WTC11 (cell line): ENCODE measurements at regions not wholly inside any gene's neighbourhood (a gene's known extent, or its start where the extent isn't known, plus 50 kb on each side); places are given as distances from the start of the nearest gene placed in this dataset.

Experiments
- ATAC-seq: fragments of 200-7000 bp; cut with Tn5 transposase; 2 replicates; pipeline ENCODE4 v1.10.0; 2021; ENCODE audit warnings: mild to moderate bottlenecking, moderate library complexity
- CTCF ChIA-PET: fragments of 300-600 bp; sonication (Branson Sonifier 250); formaldehyde crosslinking; loops from one replicate; lab custom pipeline; 2021; ENCODE audit warnings: antibody characterized with exemption; lab: Charles Lee
- POLR2A ChIA-PET: fragments of 350-600 bp; sonication (Branson Sonifier 250); formaldehyde crosslinking; loops from one replicate; lab custom pipeline; 2021; ENCODE audit warnings: antibody characterized with exemption; lab: Charles Lee
- DNase-seq: peaks from one replicate; pipeline ENCODE4 v3.0.0; 2021; ENCODE audit warnings: low spot score
- H3K27ac Mint-ChIP-seq: 2 replicates; pipeline ENCODE4 v1.8.0; 2021; ENCODE audit warnings: mixed read lengths
- H3K27me3 Mint-ChIP-seq: 2 replicates; pipeline ENCODE4 v1.8.0; 2021; ENCODE audit warnings: low read depth, mild to moderate bottlenecking, moderate library complexity, mixed read lengths
- H3K36me3 Mint-ChIP-seq: 2 replicates; pipeline ENCODE4 v1.8.0; 2021; ENCODE audit warnings: mixed read lengths
- H3K4me1 Mint-ChIP-seq: 2 replicates; pipeline ENCODE4 v1.8.0; 2022; ENCODE audit warnings: mixed read lengths
- H3K4me3 Mint-ChIP-seq: 2 replicates; pipeline ENCODE4 v1.8.0; 2021; ENCODE audit warnings: mild to moderate bottlenecking, moderate library complexity, mixed read lengths
- H3K9me3 Mint-ChIP-seq: 2 replicates; pipeline ENCODE4 v1.8.0; 2021; ENCODE audit warnings: mixed read lengths
- ATF1 ChIP-seq: sonication (generic); formaldehyde crosslinking; IDR thresholded peaks from 2 replicates; pipeline ENCODE4 v1.8.1; 2023; ENCODE audit warnings: mild to moderate bottlenecking, moderate library complexity, missing genetic modification reagents
- CBFB ChIP-seq: sonication (generic); formaldehyde crosslinking; IDR thresholded peaks from 2 replicates; pipeline ENCODE4 v1.8.1; 2022; ENCODE audit warnings: mild to moderate bottlenecking, low read depth, missing genetic modification reagents
- EMX1 ChIP-seq: fragments of 250-450 bp; sonication (Bioruptor Pico); IDR thresholded peaks from 2 replicates; pipeline ENCODE4 v1.8.0; 2021; ENCODE audit warnings: mild to moderate bottlenecking
- FOXP1 ChIP-seq: sonication (generic); formaldehyde crosslinking; IDR thresholded peaks from 2 replicates; pipeline ENCODE4 v1.8.0; 2022; ENCODE audit warnings: missing genetic modification reagents, mild to moderate bottlenecking, moderate library complexity, borderline replicate concordance
- HMGA2 ChIP-seq: fragments of 250-450 bp; sonication (Bioruptor Pico); IDR thresholded peaks from 2 replicates; pipeline ENCODE4 v1.4.0; 2021; ENCODE audit warnings: mild to moderate bottlenecking, moderate library complexity
- JUN ChIP-seq: sonication (generic); formaldehyde crosslinking; IDR thresholded peaks from 2 replicates; pipeline ENCODE4 v1.8.0; 2023; ENCODE audit warnings: mild to moderate bottlenecking, missing genetic modification reagents
- NFATC4 ChIP-seq: fragments of 250-450 bp; sonication (Bioruptor Pico); IDR thresholded peaks from 2 replicates; pipeline ENCODE4 v1.9.0; 2021; ENCODE audit warnings: mild to moderate bottlenecking
- NFE2L1 ChIP-seq: sonication (generic); formaldehyde crosslinking; IDR thresholded peaks from 2 replicates; pipeline ENCODE4 v1.8.1; 2023; ENCODE audit warnings: missing genetic modification reagents
- NFYB ChIP-seq: sonication (generic); formaldehyde crosslinking; conservative IDR thresholded peaks from 2 replicates; pipeline ENCODE4 v1.8.0; 2022; ENCODE audit warnings: low read depth, missing genetic modification reagents
- NR1H2 ChIP-seq: sonication (generic); formaldehyde crosslinking; IDR thresholded peaks from 2 replicates; pipeline ENCODE4 v1.9.0; 2021; ENCODE audit warnings: mild to moderate bottlenecking, moderate library complexity, missing genetic modification reagents
- PRRX2 ChIP-seq: fragments of 250-450 bp; sonication (Bioruptor Pico); IDR thresholded peaks from 2 replicates; pipeline ENCODE4 v1.8.0; 2021; ENCODE audit warnings: mild to moderate bottlenecking
- RELA ChIP-seq: sonication (generic); formaldehyde crosslinking; IDR thresholded peaks from 2 replicates; pipeline ENCODE4 v1.8.1; 2022; ENCODE audit warnings: missing genetic modification reagents, mild to moderate bottlenecking, borderline replicate concordance
- SOX15 ChIP-seq: fragments of 250-450 bp; sonication (Bioruptor Pico); IDR thresholded peaks from 2 replicates; pipeline ENCODE4 v1.9.0; 2021; ENCODE audit warnings: mild to moderate bottlenecking
- ZBTB21 ChIP-seq: sonication (generic); formaldehyde crosslinking; IDR thresholded peaks from 2 replicates; pipeline ENCODE4 v1.8.1; 2023; ENCODE audit warnings: mild to moderate bottlenecking, missing genetic modification reagents, borderline replicate concordance
- ZNF138 ChIP-seq: sonication (generic); formaldehyde crosslinking; conservative IDR thresholded peaks from 2 replicates; pipeline ENCODE4 v1.8.1; 2022; ENCODE audit warnings: mild to moderate bottlenecking, moderate library complexity, missing genetic modification reagents
- ZNF219 ChIP-seq: sonication (generic); formaldehyde crosslinking; IDR thresholded peaks from 2 replicates; pipeline ENCODE4 v1.8.0; 2023; ENCODE audit warnings: missing genetic modification reagents, mild to moderate bottlenecking, borderline replicate concordance
- ZNF232 ChIP-seq: sonication (generic); formaldehyde crosslinking; IDR thresholded peaks from 2 replicates; pipeline ENCODE4 v1.8.0; 2022; ENCODE audit warnings: mild to moderate bottlenecking, missing genetic modification reagents
- ZNF317 ChIP-seq: sonication (generic); formaldehyde crosslinking; IDR thresholded peaks from 2 replicates; pipeline ENCODE4 v1.8.1; 2023; ENCODE audit warnings: low read depth, mild to moderate bottlenecking, moderate library complexity, missing genetic modification reagents, borderline replicate concordance
- TF ChIP-seq, protein P1 (sequence below): fragments of 250-450 bp; sonication (Bioruptor Pico); IDR thresholded peaks from 2 replicates; pipeline ENCODE4 v1.9.0; 2021; ENCODE audit warnings: mild to moderate bottlenecking
- TF ChIP-seq, protein P2 (sequence below): fragments of 250-450 bp; sonication (Bioruptor Pico); conservative IDR thresholded peaks from 2 replicates; pipeline ENCODE4 v1.9.0; 2021; ENCODE audit warnings: mild to moderate bottlenecking
- TF ChIP-seq, protein P3 (sequence below): sonication (generic); formaldehyde crosslinking; IDR thresholded peaks from 2 replicates; pipeline ENCODE4 v1.8.1; 2022; ENCODE audit warnings: mild to moderate bottlenecking, missing genetic modification reagents, moderate library complexity, borderline replicate concordance
- TF ChIP-seq, protein P4 (sequence below): sonication (generic); formaldehyde crosslinking; IDR thresholded peaks from 2 replicates; pipeline ENCODE4 v1.8.1; 2023; ENCODE audit warnings: mild to moderate bottlenecking, missing genetic modification reagents, moderate library complexity
- TF ChIP-seq, protein P5 (sequence below): sonication (generic); formaldehyde crosslinking; IDR thresholded peaks from 2 replicates; pipeline ENCODE4 v1.8.0; 2022; ENCODE audit warnings: missing genetic modification reagents
- TF ChIP-seq, protein P6 (sequence below): sonication (generic); formaldehyde crosslinking; IDR thresholded peaks from 2 replicates; pipeline ENCODE4 v1.8.0; 2022; ENCODE audit warnings: mild to moderate bottlenecking, missing genetic modification reagents
- TF ChIP-seq, protein P7 (sequence below): sonication (generic); formaldehyde crosslinking; IDR thresholded peaks from 2 replicates; pipeline ENCODE4 v1.8.1; 2023; ENCODE audit warnings: mild to moderate bottlenecking, missing genetic modification reagents

DNA sequence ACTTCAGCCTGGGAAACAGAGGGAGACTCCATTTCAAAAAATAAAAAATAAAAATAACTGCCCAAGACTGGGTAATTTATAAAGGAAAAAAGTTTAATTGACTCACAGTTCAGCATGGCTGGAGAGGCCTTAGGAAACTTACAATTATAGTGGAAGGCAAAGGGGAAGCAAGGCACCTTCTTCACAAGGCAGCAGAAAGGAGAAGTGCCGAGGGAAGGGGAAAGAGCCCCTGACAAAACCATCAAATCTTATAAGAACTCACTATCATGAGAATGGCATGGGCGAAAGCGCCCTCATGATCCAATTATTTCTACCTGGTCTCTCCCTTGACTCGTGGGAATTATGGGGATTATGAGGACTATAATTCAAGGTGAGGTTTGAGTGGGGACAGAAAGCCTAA is 95.5 kb upstream of the LGSN start:
- POLR2A ChIA-PET, result no interaction called here
- CTCF ChIA-PET, result no interaction called here
- H3K4me3 Mint-ChIP-seq, result no peak overlapping the region
- peaks cover 11% of the 10 kb centered on the region for H3K9me3 Mint-ChIP-seq
- no peaks in the 10 kb centered on the region for H3K4me1 Mint-ChIP-seq
- ATAC-seq (no peak), DNase-seq (no peak)
- H3K27ac Mint-ChIP-seq, result no peak overlapping the region
- H3K27me3 Mint-ChIP-seq, result no peaks in the 10 kb centered on the region
- TF ChIP-seq PRRX2 (CRISPR knock-in tag) (no peak), ZNF138 (no peak), RELA (no peak), EMX1 (CRISPR knock-in tag) (no peak), NR1H2 (CRISPR knock-in tag) (no peak), ZNF317 (CRISPR knock-in tag) (no peak), FOXP1 (CRISPR knock-in tag) (no peak), ZBTB21 (CRISPR knock-in tag) (no peak), ZNF232 (no peak), NFYB (CRISPR knock-in tag) (no peak), JUN (no peak), ZNF219 (CRISPR knock-in tag) (no peak), HMGA2 (no peak), SOX15 (CRISPR knock-in tag) (no peak)
- TF ChIP-seq, protein P1, sequence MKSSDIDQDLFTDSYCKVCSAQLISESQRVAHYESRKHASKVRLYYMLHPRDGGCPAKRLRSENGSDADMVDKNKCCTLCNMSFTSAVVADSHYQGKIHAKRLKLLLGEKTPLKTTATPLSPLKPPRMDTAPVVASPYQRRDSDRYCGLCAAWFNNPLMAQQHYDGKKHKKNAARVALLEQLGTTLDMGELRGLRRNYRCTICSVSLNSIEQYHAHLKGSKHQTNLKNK (CRISPR knock-in tag), result no peak
- TF ChIP-seq, protein P2, sequence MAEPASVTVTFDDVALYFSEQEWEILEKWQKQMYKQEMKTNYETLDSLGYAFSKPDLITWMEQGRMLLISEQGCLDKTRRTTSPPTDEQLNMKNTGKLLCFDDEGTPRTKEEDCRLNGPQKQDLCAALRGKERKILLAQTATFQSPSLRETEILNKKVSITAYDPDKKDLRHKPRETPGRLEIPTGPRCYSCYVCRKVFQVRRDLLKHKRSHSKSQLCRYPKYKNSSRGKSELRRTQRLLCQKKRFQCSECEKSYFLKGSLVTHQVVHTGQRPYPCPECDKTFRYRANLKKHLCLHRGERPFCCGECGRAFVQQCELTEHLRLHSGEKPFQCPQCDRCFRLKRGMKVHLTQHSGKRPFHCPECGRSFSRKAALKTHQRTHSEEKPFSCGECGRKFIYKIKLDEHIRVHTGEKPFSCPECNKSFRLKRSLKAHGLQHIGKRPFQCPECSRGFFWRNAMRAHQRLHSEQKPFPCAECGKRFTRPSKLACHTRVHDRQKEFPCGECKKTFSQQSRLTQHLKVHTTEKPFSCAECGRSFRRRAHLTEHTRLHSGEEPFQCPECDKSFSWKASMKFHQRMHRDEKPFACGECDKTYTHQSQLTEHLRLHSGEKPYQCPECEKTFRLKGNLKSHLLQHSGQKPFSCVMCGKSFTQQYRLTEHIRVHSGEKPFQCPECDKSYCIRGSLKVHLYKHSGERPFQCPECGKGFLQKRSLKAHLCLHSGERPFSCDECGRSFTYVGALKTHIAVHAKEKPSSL (CRISPR knock-in tag), result no peak
- TF ChIP-seq, protein P3, sequence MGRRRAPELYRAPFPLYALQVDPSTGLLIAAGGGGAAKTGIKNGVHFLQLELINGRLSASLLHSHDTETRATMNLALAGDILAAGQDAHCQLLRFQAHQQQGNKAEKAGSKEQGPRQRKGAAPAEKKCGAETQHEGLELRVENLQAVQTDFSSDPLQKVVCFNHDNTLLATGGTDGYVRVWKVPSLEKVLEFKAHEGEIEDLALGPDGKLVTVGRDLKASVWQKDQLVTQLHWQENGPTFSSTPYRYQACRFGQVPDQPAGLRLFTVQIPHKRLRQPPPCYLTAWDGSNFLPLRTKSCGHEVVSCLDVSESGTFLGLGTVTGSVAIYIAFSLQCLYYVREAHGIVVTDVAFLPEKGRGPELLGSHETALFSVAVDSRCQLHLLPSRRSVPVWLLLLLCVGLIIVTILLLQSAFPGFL (CRISPR knock-in tag), result no peak
- TF ChIP-seq, protein P4, sequence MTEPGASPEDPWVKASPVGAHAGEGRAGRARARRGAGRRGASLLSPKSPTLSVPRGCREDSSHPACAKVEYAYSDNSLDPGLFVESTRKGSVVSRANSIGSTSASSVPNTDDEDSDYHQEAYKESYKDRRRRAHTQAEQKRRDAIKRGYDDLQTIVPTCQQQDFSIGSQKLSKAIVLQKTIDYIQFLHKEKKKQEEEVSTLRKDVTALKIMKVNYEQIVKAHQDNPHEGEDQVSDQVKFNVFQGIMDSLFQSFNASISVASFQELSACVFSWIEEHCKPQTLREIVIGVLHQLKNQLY, result no peak
- H3K36me3 Mint-ChIP-seq, result peaks cover 7% of the 10 kb centered on the region; the same call in 1 of the 2 replicates

DNA sequence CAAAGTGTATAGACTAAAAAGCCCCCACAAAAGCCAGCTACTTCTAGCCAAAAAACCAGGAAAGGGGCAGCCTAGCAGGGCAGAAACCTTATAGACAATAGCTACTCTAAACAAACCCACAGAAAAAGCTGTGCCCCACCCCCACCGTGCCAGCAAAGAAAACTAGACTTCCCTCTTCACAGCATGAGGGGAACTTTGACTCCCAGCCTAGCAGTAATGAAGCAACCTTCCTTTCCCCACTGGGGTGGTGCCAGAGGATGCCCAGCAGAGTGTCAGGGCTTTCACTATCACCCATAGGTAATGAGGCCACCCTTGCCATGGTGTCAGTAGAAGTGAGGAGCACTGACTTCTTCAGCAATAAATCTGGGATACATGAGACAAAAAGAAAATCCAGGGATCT is 99.0 kb upstream of the LGSN start:
- Mint-ChIP-seq H3K36me3 (peaks cover 13% of the 10 kb centered on the region), H3K27ac (no peak overlapping the region), H3K27me3 (no peaks in the 10 kb centered on the region), H3K9me3 (peaks cover 19% of the 10 kb centered on the region)
- ChIA-PET CTCF (no interaction called here), POLR2A (no interaction called here)
- no peak for ATAC-seq
- no peak for DNase-seq
- TF ChIP-seq NFE2L1 (no peak), CBFB (CRISPR knock-in tag) (no peak), ATF1 (CRISPR knock-in tag) (no peak)
- TF ChIP-seq, all 79 proteins: peak for 0
- Mint-ChIP-seq H3K4me1 (no peaks in the 10 kb centered on the region), H3K4me3 (no peak overlapping the region)

DNA sequence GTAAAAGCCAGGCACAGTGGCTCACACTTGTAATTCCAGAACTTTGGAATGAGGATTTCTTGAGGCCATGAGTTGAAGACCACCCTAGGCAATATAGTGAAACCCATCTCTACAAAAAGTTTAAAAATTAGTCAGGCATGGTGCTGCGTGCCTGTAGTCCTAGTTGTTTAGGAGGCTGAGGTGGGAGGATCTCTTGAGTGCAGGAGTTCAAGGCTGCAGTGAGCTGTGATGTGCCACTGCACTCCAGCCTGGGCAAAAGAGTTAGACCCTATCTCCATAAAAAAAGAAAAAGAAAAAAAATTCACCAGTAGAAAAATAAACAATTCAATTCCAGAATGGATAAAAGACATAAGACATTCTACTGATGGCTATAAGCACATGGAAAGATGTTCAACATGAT is 104.9 kb upstream of the LGSN start:
- Mint-ChIP-seq H3K9me3 (peaks cover 19% of the 10 kb centered on the region), H3K4me1 (no peaks in the 10 kb centered on the region), H3K36me3 (peaks cover 8% of the 10 kb centered on the region), H3K27ac (no peak overlapping the region), H3K4me3 (no peak overlapping the region), H3K27me3 (no peaks in the 10 kb centered on the region)
- ChIA-PET CTCF (no interaction called here), POLR2A (no interaction called here)
- DNase-seq (no peak), ATAC-seq (no peak)
- TF ChIP-seq, protein P5, sequence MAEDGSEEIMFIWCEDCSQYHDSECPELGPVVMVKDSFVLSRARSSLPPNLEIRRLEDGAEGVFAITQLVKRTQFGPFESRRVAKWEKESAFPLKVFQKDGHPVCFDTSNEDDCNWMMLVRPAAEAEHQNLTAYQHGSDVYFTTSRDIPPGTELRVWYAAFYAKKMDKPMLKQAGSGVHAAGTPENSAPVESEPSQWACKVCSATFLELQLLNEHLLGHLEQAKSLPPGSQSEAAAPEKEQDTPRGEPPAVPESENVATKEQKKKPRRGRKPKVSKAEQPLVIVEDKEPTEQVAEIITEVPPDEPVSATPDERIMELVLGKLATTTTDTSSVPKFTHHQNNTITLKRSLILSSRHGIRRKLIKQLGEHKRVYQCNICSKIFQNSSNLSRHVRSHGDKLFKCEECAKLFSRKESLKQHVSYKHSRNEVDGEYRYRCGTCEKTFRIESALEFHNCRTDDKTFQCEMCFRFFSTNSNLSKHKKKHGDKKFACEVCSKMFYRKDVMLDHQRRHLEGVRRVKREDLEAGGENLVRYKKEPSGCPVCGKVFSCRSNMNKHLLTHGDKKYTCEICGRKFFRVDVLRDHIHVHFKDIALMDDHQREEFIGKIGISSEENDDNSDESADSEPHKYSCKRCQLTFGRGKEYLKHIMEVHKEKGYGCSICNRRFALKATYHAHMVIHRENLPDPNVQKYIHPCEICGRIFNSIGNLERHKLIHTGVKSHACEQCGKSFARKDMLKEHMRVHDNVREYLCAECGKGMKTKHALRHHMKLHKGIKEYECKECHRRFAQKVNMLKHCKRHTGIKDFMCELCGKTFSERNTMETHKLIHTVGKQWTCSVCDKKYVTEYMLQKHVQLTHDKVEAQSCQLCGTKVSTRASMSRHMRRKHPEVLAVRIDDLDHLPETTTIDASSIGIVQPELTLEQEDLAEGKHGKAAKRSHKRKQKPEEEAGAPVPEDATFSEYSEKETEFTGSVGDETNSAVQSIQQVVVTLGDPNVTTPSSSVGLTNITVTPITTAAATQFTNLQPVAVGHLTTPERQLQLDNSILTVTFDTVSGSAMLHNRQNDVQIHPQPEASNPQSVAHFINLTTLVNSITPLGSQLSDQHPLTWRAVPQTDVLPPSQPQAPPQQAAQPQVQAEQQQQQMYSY (CRISPR knock-in tag), result no peak
- TF ChIP-seq NFATC4 (CRISPR knock-in tag) (no peak), FOXP1 (CRISPR knock-in tag) (no peak)
- TF ChIP-seq, protein P6, sequence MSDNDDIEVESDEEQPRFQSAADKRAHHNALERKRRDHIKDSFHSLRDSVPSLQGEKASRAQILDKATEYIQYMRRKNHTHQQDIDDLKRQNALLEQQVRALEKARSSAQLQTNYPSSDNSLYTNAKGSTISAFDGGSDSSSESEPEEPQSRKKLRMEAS (CRISPR knock-in tag), result no peak
- TF ChIP-seq, protein P7, sequence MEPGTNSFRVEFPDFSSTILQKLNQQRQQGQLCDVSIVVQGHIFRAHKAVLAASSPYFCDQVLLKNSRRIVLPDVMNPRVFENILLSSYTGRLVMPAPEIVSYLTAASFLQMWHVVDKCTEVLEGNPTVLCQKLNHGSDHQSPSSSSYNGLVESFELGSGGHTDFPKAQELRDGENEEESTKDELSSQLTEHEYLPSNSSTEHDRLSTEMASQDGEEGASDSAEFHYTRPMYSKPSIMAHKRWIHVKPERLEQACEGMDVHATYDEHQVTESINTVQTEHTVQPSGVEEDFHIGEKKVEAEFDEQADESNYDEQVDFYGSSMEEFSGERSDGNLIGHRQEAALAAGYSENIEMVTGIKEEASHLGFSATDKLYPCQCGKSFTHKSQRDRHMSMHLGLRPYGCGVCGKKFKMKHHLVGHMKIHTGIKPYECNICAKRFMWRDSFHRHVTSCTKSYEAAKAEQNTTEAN (CRISPR knock-in tag), result no peak
